H4 (cell line): ENCODE measurements at regions not wholly inside any gene's neighbourhood (a gene's known extent, or its start where the extent isn't known, plus 50 kb on each side); places are given as distances from the start of the nearest gene placed in this dataset.
"Not testable (repeated sequence)": the region's sequence is repeated elsewhere in the genome, so short reads cannot be mapped to it uniquely, and the experiment has no call there.

Source experiments
- DNase-seq: peaks from one replicate; pipeline ENCODE4 v3.0.0-alpha.2; 2015; ENCODE audit warnings: low spot score

DNA sequence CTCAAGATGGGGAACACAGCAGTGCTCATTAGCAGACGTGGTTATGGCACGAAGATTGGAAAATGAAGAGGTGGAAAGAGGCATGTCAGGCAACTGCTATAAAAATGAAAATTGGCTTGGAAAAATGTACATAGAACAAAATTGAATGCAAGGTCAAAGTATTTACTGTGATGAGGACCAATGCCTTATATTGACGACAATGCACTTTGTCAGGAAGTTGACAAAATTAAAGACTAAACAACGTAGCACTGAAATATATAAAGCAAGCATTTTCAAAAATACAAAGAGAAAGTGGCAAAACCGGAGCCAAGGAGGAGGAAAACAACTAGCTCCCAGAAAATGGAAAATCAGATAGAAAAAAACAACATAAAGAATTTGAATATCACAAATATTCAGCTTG is 113.7 kb upstream of the SGCG start:
- DNase-seq = no peak

DNA sequence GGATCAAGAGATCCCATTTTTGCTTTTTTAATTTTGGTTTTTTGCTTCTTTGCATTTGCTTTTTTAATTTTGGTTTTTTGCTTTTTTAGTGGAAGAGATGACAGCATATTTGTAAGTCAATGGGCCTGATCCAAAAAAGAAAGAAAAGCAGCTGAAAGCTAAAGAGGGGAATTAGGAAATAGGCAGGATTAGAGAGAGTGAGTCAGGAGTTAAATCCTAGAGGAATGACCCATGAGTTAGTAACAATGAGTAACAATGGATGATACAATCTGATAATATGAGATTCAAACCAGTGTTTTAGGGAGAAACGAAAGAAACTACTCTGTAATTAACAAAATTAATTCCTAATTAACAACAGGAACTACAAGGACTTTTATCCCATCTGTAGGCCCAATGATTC is 111.2 kb upstream of the SGCG start:
- no peak for DNase-seq

DNA sequence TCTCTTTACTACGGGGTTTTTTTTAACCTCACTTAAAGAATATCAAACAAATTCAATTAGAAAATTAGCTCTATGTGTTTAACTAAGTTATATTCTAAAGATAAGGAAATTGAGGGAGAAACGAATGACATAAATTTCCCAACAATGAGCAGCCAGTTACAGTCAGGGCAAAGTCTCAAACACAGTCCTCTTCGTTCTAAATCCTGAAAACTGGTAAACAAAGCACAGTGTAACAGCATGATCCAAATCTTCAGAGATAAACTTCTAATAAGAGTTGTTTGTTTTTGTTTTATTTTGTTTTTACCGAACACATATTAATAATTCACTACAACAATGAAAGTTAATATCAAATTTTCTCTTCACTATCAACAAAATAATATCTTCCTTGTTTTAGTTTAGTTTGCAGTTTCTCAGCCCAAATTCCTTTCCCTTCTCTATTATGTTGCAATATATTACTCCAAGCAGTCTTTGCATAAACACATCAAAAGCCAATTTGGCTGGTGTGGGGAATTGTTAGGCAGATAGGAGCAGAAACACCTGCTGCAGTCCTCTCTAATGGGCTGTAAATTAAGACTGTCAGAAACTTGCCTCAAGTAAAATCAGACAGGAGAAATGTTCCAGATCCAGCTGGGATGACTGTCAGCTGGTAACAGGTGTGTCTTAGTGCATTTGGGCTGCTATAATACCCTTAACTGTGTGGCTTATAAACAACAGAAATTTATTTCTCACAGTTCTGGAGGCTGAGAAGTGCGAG is 106.5 kb upstream of the SGCG start:
- DNase-seq = no peak

DNA sequence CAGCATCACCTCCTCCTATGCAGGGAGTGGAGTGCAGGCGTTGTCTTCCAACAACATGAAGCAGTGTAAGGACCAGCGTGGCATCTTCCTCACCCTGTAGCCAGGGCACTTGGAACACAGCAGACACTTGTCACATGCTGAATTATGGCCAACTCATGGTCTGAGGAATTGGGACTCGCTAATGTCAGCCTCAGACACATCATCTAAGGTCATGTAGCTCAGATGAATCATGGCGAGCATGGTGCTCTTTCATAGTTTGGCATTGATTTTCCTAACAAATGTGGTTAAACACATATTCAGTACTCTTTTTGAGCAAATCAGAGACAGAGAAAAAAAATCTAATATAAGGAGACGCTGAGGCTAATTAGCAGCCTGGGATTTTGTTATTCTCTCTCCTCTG is 99.6 kb upstream of the SGCG start:
- DNase-seq = no peak

DNA sequence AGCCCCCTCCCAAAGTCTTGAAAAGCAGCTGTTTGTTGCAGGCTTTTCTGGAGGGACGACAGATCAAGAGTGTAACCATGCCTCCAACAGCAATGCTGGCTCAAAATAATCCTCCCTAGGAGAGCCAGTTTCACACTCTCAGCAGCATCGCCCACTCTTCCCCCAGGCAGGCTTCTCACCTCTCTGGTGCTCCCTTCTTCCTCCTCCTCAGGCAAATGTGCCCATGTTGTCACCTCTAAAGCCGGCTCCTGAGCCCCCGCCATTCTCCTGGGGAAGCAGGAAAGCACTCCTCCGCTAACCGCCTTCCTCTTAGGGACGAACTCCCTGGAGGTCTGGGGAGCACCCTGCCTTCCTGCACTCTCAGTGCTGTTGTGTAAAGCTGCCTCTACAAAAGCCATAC is 98.9 kb upstream of the SGCG start:
- no peak for DNase-seq

DNA sequence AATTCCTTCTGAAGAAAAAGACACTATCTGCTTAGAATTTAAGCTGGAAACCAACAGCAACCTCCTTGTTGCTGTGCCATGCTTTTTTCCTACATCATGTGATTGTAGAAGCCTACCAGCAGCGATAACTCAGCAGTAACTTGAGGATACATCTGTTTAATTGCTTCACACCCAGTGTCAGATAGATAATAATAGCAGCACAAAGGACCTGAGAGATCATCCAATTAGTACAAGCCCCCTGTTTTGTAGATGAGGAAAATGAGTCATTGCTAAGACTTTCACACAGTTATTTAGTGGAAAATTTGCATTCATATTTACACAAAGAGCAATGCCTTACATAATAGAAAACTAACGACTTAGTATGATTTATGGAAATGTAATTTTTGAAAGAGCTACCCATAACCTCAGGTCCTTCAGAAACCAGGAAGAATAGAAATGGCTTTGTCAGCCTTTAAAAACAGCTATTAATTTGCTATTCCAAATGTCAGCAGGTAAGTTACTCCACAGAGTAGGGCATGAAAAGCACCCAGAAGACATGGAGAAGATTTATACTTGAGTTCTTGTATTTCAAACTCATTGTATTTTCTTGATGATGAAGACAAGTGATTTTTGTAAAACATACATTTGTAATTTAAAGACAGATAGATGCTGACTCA is 93.7 kb upstream of the SGCG start:
- DNase-seq = no peak

DNA sequence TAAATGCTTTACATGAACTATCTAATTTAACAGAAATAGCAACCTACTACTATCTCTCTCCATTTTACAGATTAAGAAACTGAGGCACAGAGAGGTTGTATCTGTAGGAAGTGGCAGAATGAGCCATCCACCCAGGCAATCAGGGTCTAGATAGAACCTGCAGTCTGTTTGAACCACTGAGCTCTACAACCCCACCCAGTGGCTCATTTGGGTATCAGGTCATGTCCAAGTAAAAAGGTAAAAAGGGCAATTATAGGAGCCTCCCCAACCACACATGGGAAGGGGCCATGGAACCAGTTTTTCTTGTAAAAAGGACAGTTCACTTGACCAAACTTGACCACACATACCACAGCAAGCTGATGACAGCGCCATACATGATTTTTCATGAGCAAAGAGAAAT is 92.9 kb upstream of the SGCG start:
- DNase-seq = peak; percentile 6

DNA sequence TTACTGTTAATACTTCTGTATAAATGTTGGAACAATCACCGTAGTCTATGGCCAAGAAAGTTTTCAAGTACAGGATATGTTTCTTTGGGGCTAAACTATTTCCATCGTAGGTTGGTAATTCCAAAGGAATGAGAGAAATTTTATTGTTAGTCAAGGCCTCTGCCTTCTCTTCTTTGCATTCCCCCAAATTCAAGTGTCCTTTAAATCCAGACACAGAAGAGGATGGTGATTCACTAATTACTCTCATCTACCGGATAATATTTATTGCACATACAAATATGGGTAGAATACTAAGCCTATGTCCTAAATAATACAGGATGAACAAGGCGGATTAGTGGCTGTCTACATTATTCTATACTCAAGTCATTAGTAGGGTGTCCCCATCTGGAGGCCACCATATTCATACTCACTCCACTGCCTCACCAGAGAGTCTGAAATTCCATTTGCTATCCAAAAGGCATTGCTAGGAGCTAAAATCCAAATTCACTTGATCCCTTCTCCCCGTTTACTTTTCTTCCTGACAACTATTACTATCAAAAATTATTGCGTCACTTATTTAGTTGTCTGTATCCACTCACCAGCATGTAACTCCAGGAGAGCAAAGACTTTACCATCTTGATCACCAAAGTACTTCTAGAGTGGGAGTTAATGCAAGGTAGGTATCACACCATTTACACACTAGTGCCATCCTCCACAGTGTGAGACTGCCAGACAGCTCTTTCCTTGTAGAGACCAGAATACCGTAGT is 82.4 kb upstream of the SGCG start:
- DNase-seq = no peak

DNA sequence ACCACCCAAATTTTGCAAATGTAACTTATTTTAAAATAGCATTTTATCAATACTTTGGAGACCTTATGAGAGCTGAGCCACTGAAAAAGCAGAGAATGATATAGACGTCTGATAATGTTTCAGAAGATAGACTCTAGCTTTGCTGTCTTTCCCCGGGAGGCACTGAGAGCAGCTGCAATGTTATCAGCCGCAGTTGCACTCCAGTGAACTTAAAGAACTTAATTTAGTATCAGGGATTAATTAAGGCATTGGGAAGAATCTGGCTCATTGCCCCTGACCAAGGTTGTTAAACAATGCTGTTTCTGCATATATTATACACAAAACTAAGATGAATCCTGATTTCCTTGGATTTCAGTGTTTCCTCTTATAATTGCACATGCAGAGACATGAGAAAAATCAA is 75.7 kb upstream of the SGCG start:
- DNase-seq = no peak

DNA sequence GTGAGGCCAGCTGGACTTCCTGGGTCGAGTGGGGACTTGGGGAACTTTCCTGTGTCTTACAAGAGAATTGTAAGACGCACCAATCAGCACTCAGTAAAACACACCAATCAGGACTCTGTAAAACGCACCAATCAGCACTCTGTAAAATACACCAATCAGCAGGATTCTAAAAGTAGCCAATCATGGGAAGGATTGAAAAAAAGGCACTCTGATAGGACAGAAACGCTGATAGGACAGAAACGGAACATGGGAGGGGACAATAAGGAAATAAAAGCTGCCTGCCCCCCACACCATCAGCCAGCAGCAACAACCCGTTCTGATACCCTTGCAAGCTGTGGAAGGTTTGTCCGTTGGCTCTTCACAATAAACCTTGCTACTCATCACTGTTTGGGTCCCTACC is 73.1 kb upstream of the SGCG start:
- DNase-seq = no peak

DNA sequence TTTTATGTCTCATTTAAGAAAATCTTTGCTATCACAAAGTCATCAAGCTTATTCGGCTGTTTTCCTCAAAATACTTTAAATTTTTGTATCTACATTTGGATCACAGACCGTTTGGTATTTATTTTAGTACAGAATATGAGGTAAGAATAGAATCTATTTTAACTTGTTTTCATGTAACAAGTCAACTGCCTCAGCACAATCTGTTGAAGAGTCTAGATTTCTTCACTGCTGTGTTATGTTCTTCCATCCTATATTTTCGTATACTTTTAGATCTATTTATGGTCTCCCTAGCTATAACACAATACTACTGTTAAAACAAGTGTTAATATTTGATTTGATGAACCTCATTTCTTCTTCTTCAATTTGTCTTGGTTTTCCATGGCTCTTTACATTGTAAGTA is 61.6 kb upstream of the SGCG start:
- DNase-seq = no peak

DNA sequence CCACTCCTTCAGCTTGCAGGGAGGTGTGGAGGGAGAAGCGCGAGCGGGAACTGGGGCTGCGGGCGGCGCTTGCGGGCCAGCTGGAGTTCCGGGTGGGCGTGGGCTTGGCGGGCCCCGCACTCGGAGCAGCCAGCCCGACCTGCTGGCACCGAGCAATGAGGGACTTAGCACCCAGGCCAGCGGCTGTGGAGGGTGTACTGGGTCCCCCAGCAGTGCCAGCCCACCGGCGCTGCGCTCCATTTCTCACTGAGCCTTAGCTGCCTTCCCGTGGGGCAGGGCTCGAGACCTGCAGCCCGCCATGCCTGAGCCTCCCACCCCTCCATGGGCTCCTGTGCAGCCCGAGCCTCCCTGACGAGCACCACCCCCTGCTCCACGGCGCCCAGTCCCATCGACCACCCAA is 53.2 kb upstream of the SGCG start:
- DNase-seq = not testable (repeated sequence)

DNA sequence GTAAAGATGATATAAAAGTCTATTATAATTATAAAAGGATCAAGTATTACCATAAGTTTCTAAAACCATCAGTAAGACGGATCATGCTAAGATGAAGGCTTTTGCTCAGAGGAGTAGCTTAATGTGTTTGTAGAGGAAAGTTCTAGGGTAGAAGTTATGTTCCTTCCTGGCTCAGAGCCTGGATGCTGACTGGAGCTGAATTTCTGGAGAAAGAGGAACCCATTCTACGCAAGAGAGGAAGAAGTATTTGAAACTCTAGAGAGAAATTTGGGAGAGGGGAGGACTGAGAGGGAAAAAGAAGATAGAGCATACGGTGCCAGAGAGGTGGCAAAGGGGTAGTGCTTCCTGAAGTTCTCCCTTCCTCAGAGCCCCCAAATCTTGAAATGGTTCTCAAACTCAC is 51.4 kb upstream of the SGCG start:
- DNase-seq = no peak
